HepG2 (cell line): ENCODE measurements at regions not wholly inside any gene's neighbourhood (a gene's known extent, or its start where the extent isn't known, plus 50 kb on each side); places are given as distances from the start of the nearest gene placed in this dataset.

Experiments
- ATAC-seq: fragments of 200-7000 bp; cut with Tn5 transposase; 3 replicates; pipeline ENCODE4 v1.9.1; 2020; ENCODE audit warnings: mild to moderate bottlenecking, moderate library complexity
- BruUV-seq: library from RNA; stranded (reverse); fragments of 400-500 nt; replicated peaks from 2 replicates; lab custom pipeline; 2021; lab: Mats Ljungman, UMichigan
- CTCF ChIA-PET: fragments of 300-600 bp; formaldehyde crosslinking; extraction: SDS; loops from one replicate; lab custom pipeline; 2021; ENCODE audit warnings: low total read pairs, inconsistent platforms, low intra/inter-chr PET ratio; lab: Yijun Ruan, JAX
- POLR2A ChIA-PET: fragments of 350-600 bp; sonication (Branson Sonifier 250); formaldehyde crosslinking; loops from one replicate; lab custom pipeline; 2020; ENCODE audit warnings: antibody characterized with exemption, inconsistent platforms; lab: Yijun Ruan, JAX
- DNase-seq: peaks from one replicate; pipeline ENCODE4 v3.0.0-alpha.2; 2015; ENCODE audit warnings: low spot score
- FAIRE-seq: peaks from 3 replicates; lab custom pipeline; 2011; peaks lifted over from hg19 to GRCh38; lab: Jason Lieb, UNC
- H2AFZ ChIP-seq: one replicate; pipeline ENCODE4 v1.6.1; 2011; ENCODE audit warnings: low read length, inconsistent platforms
- H3K27ac ChIP-seq: fragments of 300-600 bp; 3 replicates; pipeline ENCODE4 v1.8.0; 2011; ENCODE audit warnings: mixed run types, mild to moderate bottlenecking, mixed read lengths, low read length, inconsistent platforms; ENCODE audit not compliant: insufficient read depth; ENCODE audit errors: extremely low read length
- H3K27me3 ChIP-seq, 2 experiments: fragments of 200-600 bp in 1 of 2; 2 replicates in 1 of 2; 3 replicates in 1 of 2; pipeline versions ENCODE4 v1.6.0 to v1.8.0; 2011; ENCODE audit warnings: low read length in 2 of 2, mild to moderate bottlenecking in 2 of 2, moderate library complexity in 2 of 2, inconsistent platforms in 1 of 2; ENCODE audit not compliant: insufficient read depth in 2 of 2, control insufficient read depth in 1 of 2
- H3K36me3 ChIP-seq, 2 experiments: fragments of 200-600 bp in 1 of 2; replicated peaks in 1 of 2; 2 replicates in 1 of 2; 3 replicates in 1 of 2; pipeline versions ENCODE4 v1.5.1 to v1.8.0; 2011; ENCODE audit warnings: low read length in 2 of 2, inconsistent platforms in 1 of 2; ENCODE audit not compliant: insufficient read depth in 2 of 2, control insufficient read depth in 1 of 2
- H3K4me1 ChIP-seq: 2 replicates; pipeline ENCODE4 v1.5.1; 2012; ENCODE audit warnings: low read length, inconsistent platforms; ENCODE audit not compliant: insufficient read depth
- H3K4me2 ChIP-seq: 2 replicates; pipeline ENCODE4 v1.6.0; 2011; ENCODE audit warnings: low read depth, low read length, inconsistent platforms
- H3K4me3 ChIP-seq, 3 experiments: fragments of 200-600 bp in 1 of 3; sonication (generic), shearing (Covaris generic) in 1 of 3; replicated peaks in 1 of 3; 2 replicates each; pipeline ENCODE4 v1.5.1; 2011 to 2016; ENCODE audit warnings: low read length in 3 of 3, inconsistent platforms in 2 of 3, low read depth in 2 of 3, mild to moderate bottlenecking in 2 of 3, control low read depth in 1 of 3, mixed read lengths in 1 of 3; ENCODE audit not compliant: insufficient read depth in 1 of 3
- H3K79me2 ChIP-seq: one replicate; pipeline ENCODE4 v1.6.1; 2011; ENCODE audit warnings: low read length, inconsistent platforms; ENCODE audit not compliant: insufficient read depth
- H3K9ac ChIP-seq: 2 replicates; pipeline ENCODE4 v1.6.0; 2011; ENCODE audit warnings: mild to moderate bottlenecking, low read depth, low read length, inconsistent platforms; ENCODE audit not compliant: insufficient read depth
- H3K9me3 ChIP-seq: 2 replicates; pipeline ENCODE4 v1.5.1; 2012; ENCODE audit warnings: mild to moderate bottlenecking, low read length
- H4K20me1 ChIP-seq: 2 replicates; pipeline ENCODE4 v1.6.0; 2011; ENCODE audit warnings: inconsistent platforms, mild to moderate bottlenecking, low read length, moderate library complexity; ENCODE audit not compliant: insufficient read depth
- ADNP ChIP-seq: sonication (generic); formaldehyde crosslinking; IDR thresholded peaks from 2 replicates; pipeline ENCODE4 v1.4.0; 2020; ENCODE audit warnings: missing genetic modification reagents
- CHD4 ChIP-seq: fragments of 200-600 bp; sonication (generic); IDR thresholded peaks from 2 replicates; pipeline ENCODE4 v1.7.0; 2017; ENCODE audit warnings: mild to moderate bottlenecking, low read length, borderline replicate concordance
- GFI1 ChIP-seq: sonication (generic); formaldehyde crosslinking; IDR thresholded peaks from 2 replicates; pipeline ENCODE4 v1.5.0; 2020; ENCODE audit warnings: missing genetic modification reagents, mild to moderate bottlenecking, borderline replicate concordance
- GTF3A ChIP-seq: sonication (generic); formaldehyde crosslinking; conservative IDR thresholded peaks from 2 replicates; pipeline ENCODE4 v1.4.0; 2020; ENCODE audit warnings: mild to moderate bottlenecking, missing genetic modification reagents
- HDAC2 ChIP-seq: sonication (generic); formaldehyde crosslinking; IDR thresholded peaks from 2 replicates; pipeline ENCODE4 v1.4.0; 2020; ENCODE audit warnings: missing genetic modification reagents
- HNF4A ChIP-seq: sonication (generic); formaldehyde crosslinking; IDR thresholded peaks from 2 replicates; pipeline ENCODE4 v1.4.0; 2020; ENCODE audit warnings: missing genetic modification reagents
- KDM1A ChIP-seq: IDR thresholded peaks from 2 replicates; pipeline ENCODE4 v1.6.1; 2016; ENCODE audit warnings: missing compliant biosample characterization
- KDM3A ChIP-seq: IDR thresholded peaks from 2 replicates; pipeline ENCODE4 v1.6.1; 2018; ENCODE audit warnings: low read depth, missing compliant biosample characterization
- NFYB ChIP-seq: sonication (generic); formaldehyde crosslinking; IDR thresholded peaks from 2 replicates; pipeline ENCODE4 v1.4.0; 2020; ENCODE audit warnings: missing genetic modification reagents
- PAF1 ChIP-seq: IDR thresholded peaks from 2 replicates; pipeline ENCODE4 v1.6.1; 2016; ENCODE audit warnings: missing genetic modification reagents, missing compliant biosample characterization
- RAD21 ChIP-seq: fragments of 450-650 bp; formaldehyde crosslinking; IDR thresholded peaks from 2 replicates; pipeline ENCODE4 v1.5.0; 2020; ENCODE audit warnings: mild to moderate bottlenecking
- RCOR2 ChIP-seq: IDR thresholded peaks from 2 replicates; pipeline ENCODE4 v1.6.1; 2016; ENCODE audit warnings: missing biosample characterization, missing genetic modification reagents
- RXRB ChIP-seq: IDR thresholded peaks from 2 replicates; pipeline ENCODE4 v1.6.1; 2016; ENCODE audit warnings: borderline replicate concordance, missing genetic modification reagents, missing compliant biosample characterization
- SMC3 ChIP-seq: IDR thresholded peaks from 2 replicates; pipeline ENCODE4 v1.6.1; 2011; ENCODE audit warnings: low read length, improper control_type of control experiment
- STAG1 ChIP-seq: sonication (generic); formaldehyde crosslinking; IDR thresholded peaks from 2 replicates; pipeline ENCODE4 v1.4.0; 2020; ENCODE audit warnings: missing genetic modification reagents
- TARDBP ChIP-seq: sonication (generic); formaldehyde crosslinking; IDR thresholded peaks from 2 replicates; pipeline ENCODE4 v1.8.0; 2022; ENCODE audit warnings: mild to moderate bottlenecking, missing genetic modification reagents
- ZMYM3 ChIP-seq: sonication (generic); formaldehyde crosslinking; IDR thresholded peaks from 2 replicates; pipeline ENCODE4 v1.5.1; 2020; ENCODE audit warnings: mild to moderate bottlenecking, missing genetic modification reagents
- ZNF235 ChIP-seq: sonication (generic); formaldehyde crosslinking; IDR thresholded peaks from 2 replicates; pipeline ENCODE4 v1.8.1; 2023; ENCODE audit warnings: mild to moderate bottlenecking, missing genetic modification reagents, borderline replicate concordance
- ZNF3 ChIP-seq: IDR thresholded peaks from 2 replicates; pipeline ENCODE4 v1.7.0; 2017; ENCODE audit warnings: inconsistent platforms
- ZNF629 ChIP-seq: sonication (generic); formaldehyde crosslinking; conservative IDR thresholded peaks from 2 replicates; pipeline ENCODE4 v1.5.0; 2020; ENCODE audit warnings: missing genetic modification reagents
- WGBS: methylation state at CpG from one replicate; pipeline ENCODE4 v1.1.6; 2017; ENCODE audit warnings: low lambda C conversion rate; 5-methylcytosine and 5-hydroxymethylcytosine counted together
- in situ Hi-C: cut with HindIII; loops from 2 replicates; pipeline ENCODE4 v1.10.0; 2017; ENCODE audit warnings: low pct_unique_long_range_greater_than_20kb; ENCODE audit not compliant: extremely low pct_ligation_motif_present
- intact Hi-C: fragments of 100-400 bp; cut with micrococcal nuclease; formaldehyde crosslinking; loops from one replicate; pipeline ENCODE4 v1.10.0; 2022; ENCODE audit not compliant: unreplicated experiment
- TF ChIP-seq, protein P1 (sequence below): sonication (generic); formaldehyde crosslinking; IDR thresholded peaks from 2 replicates; pipeline ENCODE4 v1.5.0; 2020; ENCODE audit warnings: mild to moderate bottlenecking, missing genetic modification reagents, moderate library complexity
- TF ChIP-seq, protein P2 (sequence below): sonication (generic); formaldehyde crosslinking; IDR thresholded peaks from 2 replicates; pipeline ENCODE4 v1.8.1; 2023; ENCODE audit warnings: missing genetic modification reagents, mild to moderate bottlenecking, borderline replicate concordance
- TF ChIP-seq, protein P3 (sequence below): sonication (generic); formaldehyde crosslinking; IDR thresholded peaks from 2 replicates; pipeline ENCODE4 v1.4.0; 2020; ENCODE audit warnings: missing genetic modification reagents, mild to moderate bottlenecking, borderline replicate concordance

DNA sequence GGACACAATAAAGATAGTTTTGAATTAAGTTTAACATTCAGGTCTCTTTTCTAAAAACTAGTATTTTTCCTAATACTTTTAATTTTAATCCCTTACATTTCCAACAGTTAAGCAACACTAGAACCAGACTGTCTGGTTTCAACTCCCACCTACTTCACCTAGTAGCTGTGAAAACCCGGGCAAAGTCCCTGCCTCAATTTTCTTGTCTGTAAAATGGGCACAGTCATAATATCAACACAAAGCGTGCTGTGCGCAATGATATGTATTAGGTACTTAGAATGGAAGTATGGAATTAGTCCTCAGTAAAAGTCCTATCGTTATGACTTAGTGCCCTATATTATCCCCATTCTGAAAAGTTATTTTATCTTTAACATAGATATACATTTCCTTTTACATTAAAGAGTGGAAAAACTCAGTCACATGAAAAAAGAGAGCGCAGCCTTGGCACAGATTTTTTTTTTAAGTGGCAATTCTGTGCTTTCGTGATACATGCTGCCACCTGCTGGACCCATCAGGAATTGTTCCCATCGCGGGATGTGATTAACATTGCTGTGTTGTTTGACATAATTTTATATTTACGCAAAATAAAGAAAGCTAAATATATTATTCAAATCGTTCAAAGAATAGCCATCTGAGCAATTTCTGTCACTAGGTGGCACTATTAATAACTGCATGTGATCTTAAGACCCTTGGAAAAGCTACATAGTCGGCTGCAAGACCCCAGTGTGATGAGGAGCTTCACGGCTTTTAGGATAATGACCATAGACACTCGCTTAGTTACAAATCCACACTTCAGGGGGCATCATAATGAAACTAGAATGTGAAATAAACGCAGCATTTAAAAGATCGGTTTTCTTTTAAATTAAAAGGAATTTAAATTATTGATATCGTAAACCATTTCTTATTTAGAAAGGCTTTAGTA, 59.9 kb downstream of the LIG4 start:
- H2AFZ ChIP-seq = no peak overlapping the region
- TF ChIP-seq STAG1 (CRISPR knock-in tag) = peak; percentile 85
- peak; percentile 71 for TF ChIP-seq SMC3
- peak; percentile 98 for TF ChIP-seq ZNF629
- TF ChIP-seq, protein P1, sequence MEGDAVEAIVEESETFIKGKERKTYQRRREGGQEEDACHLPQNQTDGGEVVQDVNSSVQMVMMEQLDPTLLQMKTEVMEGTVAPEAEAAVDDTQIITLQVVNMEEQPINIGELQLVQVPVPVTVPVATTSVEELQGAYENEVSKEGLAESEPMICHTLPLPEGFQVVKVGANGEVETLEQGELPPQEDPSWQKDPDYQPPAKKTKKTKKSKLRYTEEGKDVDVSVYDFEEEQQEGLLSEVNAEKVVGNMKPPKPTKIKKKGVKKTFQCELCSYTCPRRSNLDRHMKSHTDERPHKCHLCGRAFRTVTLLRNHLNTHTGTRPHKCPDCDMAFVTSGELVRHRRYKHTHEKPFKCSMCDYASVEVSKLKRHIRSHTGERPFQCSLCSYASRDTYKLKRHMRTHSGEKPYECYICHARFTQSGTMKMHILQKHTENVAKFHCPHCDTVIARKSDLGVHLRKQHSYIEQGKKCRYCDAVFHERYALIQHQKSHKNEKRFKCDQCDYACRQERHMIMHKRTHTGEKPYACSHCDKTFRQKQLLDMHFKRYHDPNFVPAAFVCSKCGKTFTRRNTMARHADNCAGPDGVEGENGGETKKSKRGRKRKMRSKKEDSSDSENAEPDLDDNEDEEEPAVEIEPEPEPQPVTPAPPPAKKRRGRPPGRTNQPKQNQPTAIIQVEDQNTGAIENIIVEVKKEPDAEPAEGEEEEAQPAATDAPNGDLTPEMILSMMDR (CRISPR knock-in tag) = peak; percentile 72
- no peak for TF ChIP-seq RXRB (CRISPR knock-in tag)
- TF ChIP-seq TARDBP (CRISPR knock-in tag) = 0 out of 2 replicates have a peak, but pooled peaks have one; percentile 19
- TF ChIP-seq RCOR2 (CRISPR knock-in tag) = 0 out of 2 replicates have a peak, but pooled peaks have one; percentile 52
- TF ChIP-seq ZNF235 = no peak
- peak; percentile 59 for TF ChIP-seq HNF4A
- TF ChIP-seq, protein P2, sequence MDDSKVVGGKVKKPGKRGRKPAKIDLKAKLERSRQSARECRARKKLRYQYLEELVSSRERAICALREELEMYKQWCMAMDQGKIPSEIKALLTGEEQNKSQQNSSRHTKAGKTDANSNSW (CRISPR knock-in tag) = no peak
- TF ChIP-seq NFYB (CRISPR knock-in tag) = no peak
- TF ChIP-seq PAF1 (CRISPR knock-in tag) = no peak
- TF ChIP-seq GTF3A (CRISPR knock-in tag) = no peak
- peak; percentile 75 for TF ChIP-seq ZMYM3 (CRISPR knock-in tag)
- no peak for TF ChIP-seq KDM3A (CRISPR knock-in tag)
- peak; percentile 75; the same call in 1 of the 2 replicates for TF ChIP-seq KDM1A
- 0 out of 2 replicates have a peak, but pooled peaks have one; percentile 13 for TF ChIP-seq HDAC2 (CRISPR knock-in tag)
- peak; percentile 59; the same call in 1 of the 2 replicates for TF ChIP-seq RAD21 (CRISPR knock-in tag)
- TF ChIP-seq, protein P3, sequence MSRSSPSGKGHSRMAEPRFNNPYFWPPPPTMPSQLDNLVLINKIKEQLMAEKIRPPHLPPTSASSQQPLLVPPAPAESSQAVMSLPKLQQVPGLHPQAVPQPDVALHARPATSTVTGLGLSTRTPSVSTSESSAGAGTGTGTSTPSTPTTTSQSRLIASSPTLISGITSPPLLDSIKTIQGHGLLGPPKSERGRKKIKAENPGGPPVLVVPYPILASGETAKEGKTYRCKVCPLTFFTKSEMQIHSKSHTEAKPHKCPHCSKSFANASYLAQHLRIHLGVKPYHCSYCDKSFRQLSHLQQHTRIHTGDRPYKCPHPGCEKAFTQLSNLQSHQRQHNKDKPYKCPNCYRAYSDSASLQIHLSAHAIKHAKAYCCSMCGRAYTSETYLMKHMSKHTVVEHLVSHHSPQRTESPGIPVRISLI (CRISPR knock-in tag) = peak; percentile 92
- TF ChIP-seq GFI1 (CRISPR knock-in tag) = peak; percentile 81
- peak; percentile 70; the same call in 1 of the 2 replicates for TF ChIP-seq ZNF3 (CRISPR knock-in tag)
- TF ChIP-seq ADNP = 0 out of 2 replicates have a peak, but pooled peaks have one; percentile 26
- peak; percentile 62; the same call in 1 of the 2 replicates for TF ChIP-seq CHD4
- H3K27ac ChIP-seq = peak overlapping the region; percentile 66
- in situ Hi-C loops (loop anchor here (5.0 to 10.0 kb wide), 2 partner anchors 481 to 938 kb away; no protein-coding TSS in a partner anchor), intact Hi-C loops (loop anchor here (1.0 kb wide), 3 partner anchors 34 to 950 kb away; no protein-coding TSS in a partner anchor)
- no TSS peak for BruUV-seq
- H3K36me3 ChIP-seq = no peaks in the 10 kb centered on the region
- CTCF ChIA-PET = interaction anchor here (1.3 to 2.8 kb wide), 5 partner anchors 249 to 950 kb away, joined by 5 to 15 read pairs (median 7); no protein-coding TSS in a partner anchor
- peak; percentile 64 for FAIRE-seq
- peaks cover 15% of the 10 kb centered on the region for H3K9me3 ChIP-seq
- peak; percentile 40 for DNase-seq
- no peaks in the 10 kb centered on the region for H3K79me2 ChIP-seq
- H4K20me1 ChIP-seq = no peaks in the 10 kb centered on the region
- POLR2A ChIA-PET = interaction anchor here (1.1 to 1.4 kb wide), 2 partner anchors 13 to 62 kb away, joined by 3 to 8 read pairs; partner anchors contain the start of gene ABHD13
- no peak for ATAC-seq
- WGBS = 29% methylated on average over 16 of the region's 16 CpGs
- peaks cover 28% of the 10 kb centered on the region for H3K4me1 ChIP-seq
- H3K9ac ChIP-seq = 0 out of 2 replicates have a peak overlapping the region, but pooled peaks have one; percentile 9
- H3K27me3 ChIP-seq = no peaks in the 10 kb centered on the region
- peak overlapping the region; percentile 67 for H3K4me2 ChIP-seq
- peak overlapping the region in 1 of 3 experiments; percentile 39; a peak in 1 of 6 replicates for H3K4me3 ChIP-seq
